Mucosa of descending colon (tissue), 3 donors: ENCODE measurements at regions not wholly inside any gene's neighbourhood (a gene's known extent, or its start where the extent isn't known, plus 50 kb on each side); places are given as distances from the start of the nearest gene placed in this dataset.
"Not testable (repeated sequence)": the region's sequence is repeated elsewhere in the genome, so short reads cannot be mapped to it uniquely, and the experiment has no call there.

Experiments used
- ATAC-seq: fragments of 200-7000 bp; cut with Tn5 transposase; one replicate; pipeline ENCODE4 v1.9.1; 2020; ENCODE audit warnings: mild to moderate bottlenecking, moderate library complexity
- DNase-seq, 3 donors: peaks; one replicate each; pipeline ENCODE4 v3.0.0-alpha.2; 2020
- H3K36me3 ChIP-seq: fragments of 200-600 bp; one replicate; pipeline ENCODE4 v1.8.0; 2021; ENCODE audit warnings: low read depth, mild to moderate bottlenecking
- H3K4me1 ChIP-seq: fragments of 200-600 bp; one replicate; pipeline ENCODE4 v1.8.0; 2021; ENCODE audit warnings: low read depth, mild to moderate bottlenecking
- H3K4me3 ChIP-seq: fragments of 200-600 bp; one replicate; pipeline ENCODE4 v1.8.0; 2021; ENCODE audit warnings: mild to moderate bottlenecking
- H3K9me3 ChIP-seq: fragments of 200-600 bp; one replicate; pipeline ENCODE4 v1.8.0; 2021; ENCODE audit warnings: mild to moderate bottlenecking
- intact Hi-C, 2 donors: fragments of 100-400 bp; cut with DNase I in 1 of 2; cut with micrococcal nuclease in 1 of 2; formaldehyde crosslinking; loops; one replicate each; pipeline versions ENCODE4 v1.11.0 to v1.11.1; 2022; cut with DNase I, micrococcal nuclease
- TF ChIP-seq, protein P1 (sequence below): fragments of 200-600 bp; IDR thresholded peaks from one replicate; pipeline ENCODE4 v1.8.0; 2022; ENCODE audit warnings: antibody characterized with exemption, mild to moderate bottlenecking
- donor health status: DM: no; HTN: no; CAD: no; lungs with moderate emphysema.
- donor health status: DM: no; HTN: no; CAD: no.
- donor health status: DM: no; HTN: yes; CAD: no.

DNA sequence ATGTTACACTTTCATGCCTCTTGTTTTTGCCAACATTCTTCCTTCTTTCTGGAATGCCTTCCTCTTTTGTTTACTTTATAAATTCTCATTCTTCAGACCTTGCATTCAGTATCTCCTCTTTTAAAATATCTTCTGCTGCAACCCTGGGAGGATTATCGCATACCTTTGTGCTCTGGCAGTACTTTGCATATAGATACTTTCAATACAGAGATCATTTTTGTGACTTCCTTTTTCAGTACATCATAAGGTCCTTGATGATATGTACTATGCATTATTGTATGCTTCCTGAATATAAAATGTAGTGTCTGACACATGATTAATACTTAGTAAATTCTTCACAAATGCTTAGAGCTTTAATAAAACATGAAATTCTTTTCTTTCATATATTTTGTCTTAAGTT, 538.7 kb downstream of the TRIB2 start:
- intact Hi-C loops, result no loop called here
- TF ChIP-seq, protein P1, sequence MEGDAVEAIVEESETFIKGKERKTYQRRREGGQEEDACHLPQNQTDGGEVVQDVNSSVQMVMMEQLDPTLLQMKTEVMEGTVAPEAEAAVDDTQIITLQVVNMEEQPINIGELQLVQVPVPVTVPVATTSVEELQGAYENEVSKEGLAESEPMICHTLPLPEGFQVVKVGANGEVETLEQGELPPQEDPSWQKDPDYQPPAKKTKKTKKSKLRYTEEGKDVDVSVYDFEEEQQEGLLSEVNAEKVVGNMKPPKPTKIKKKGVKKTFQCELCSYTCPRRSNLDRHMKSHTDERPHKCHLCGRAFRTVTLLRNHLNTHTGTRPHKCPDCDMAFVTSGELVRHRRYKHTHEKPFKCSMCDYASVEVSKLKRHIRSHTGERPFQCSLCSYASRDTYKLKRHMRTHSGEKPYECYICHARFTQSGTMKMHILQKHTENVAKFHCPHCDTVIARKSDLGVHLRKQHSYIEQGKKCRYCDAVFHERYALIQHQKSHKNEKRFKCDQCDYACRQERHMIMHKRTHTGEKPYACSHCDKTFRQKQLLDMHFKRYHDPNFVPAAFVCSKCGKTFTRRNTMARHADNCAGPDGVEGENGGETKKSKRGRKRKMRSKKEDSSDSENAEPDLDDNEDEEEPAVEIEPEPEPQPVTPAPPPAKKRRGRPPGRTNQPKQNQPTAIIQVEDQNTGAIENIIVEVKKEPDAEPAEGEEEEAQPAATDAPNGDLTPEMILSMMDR, result no peak
- Histone ChIP-seq H3K9me3 (peaks cover 3% of the 10 kb centered on the region), H3K36me3 (no peaks in the 10 kb centered on the region), H3K4me1 (no peaks in the 10 kb centered on the region), H3K4me3 (no peak overlapping the region)
- DNase-seq (no peak), ATAC-seq (no peak)

DNA sequence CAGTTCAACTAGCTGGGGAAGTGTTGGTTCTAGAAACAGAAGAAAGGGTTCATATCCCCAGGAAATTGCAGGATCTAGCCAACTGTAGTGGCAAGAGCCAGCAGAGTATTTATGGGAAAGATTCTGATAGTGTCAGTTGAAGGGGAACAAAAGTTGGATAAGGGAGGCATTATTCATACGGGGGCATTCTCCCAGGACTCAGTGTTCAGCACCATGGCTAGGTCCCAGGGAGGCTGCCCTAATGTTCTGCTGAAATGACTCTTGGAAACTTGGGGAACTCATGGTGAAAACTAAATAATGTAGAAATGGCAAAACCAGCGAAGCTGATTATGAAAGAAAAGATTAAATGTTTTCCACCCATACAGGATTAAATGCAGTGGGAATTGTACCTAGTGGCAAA, 543.7 kb downstream of the TRIB2 start:
- Histone ChIP-seq H3K9me3 (peaks cover 20% of the 10 kb centered on the region), H3K4me3 (no peak overlapping the region), H3K36me3 (no peaks in the 10 kb centered on the region), H3K4me1 (no peaks in the 10 kb centered on the region)
- TF ChIP-seq, protein P1, result no peak
- ATAC-seq (no peak), DNase-seq (no peak)
- intact Hi-C loops, result no loop called here

GRCh38 chr2:13266166-13266565, 549.4 kb downstream of the TRIB2 start:
- Histone ChIP-seq H3K4me1 (no peaks in the 10 kb centered on the region), H3K9me3 (peaks cover 16% of the 10 kb centered on the region), H3K4me3 (no peak overlapping the region), H3K36me3 (no peaks in the 10 kb centered on the region)
- DNase-seq (no peak), ATAC-seq (no peak)
- intact Hi-C loops, result no loop called here
- TF ChIP-seq, protein P1, result no peak

DNA sequence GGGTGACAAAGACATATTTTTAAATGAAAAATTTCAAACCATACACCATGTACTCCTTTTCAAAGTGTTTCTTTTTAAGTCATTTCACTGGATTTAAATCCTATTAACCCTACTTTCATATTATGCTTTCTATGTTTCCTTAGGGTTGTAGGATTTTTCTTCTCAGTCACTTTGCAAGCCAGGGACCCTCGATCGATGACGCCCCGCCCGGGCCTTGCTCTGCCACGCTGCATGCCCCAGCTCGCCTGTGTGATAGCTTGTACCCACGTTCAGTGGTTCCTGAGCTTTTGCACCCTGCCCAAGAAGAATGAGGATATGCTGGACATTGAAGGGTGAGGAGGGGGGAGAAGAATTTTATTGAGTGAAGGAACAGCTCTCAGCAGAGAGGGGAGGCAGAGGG, 568.0 kb downstream of the TRIB2 start:
- Histone ChIP-seq H3K4me1 (no peaks in the 10 kb centered on the region), H3K4me3 (no peak overlapping the region), H3K9me3 (peaks cover 11% of the 10 kb centered on the region), H3K36me3 (no peaks in the 10 kb centered on the region)
- intact Hi-C loops, result no loop called here
- DNase-seq (no peak), ATAC-seq (no peak)
- TF ChIP-seq, protein P1, result no peak

DNA sequence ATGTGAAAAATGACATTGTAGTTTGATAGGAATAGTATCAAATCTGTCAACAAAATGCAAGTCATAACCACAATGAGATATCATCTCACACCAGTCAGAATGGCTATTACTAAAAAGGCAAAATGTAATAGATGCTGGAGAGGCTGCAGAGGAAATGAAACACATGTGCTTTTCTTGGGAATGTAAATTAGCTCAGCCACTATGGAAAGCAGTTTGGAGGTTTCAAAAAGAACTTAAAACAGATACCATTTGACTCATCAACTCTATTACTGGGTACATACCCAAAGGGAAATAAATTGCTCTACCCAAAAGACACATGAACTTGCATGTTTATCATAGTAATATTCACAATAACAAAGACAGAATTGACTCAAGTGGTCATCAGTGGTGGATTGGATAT, 572.6 kb downstream of the TRIB2 start:
- intact Hi-C loops, result no loop called here
- ATAC-seq (no peak), DNase-seq (no peak)
- Histone ChIP-seq H3K4me3 (no peak overlapping the region), H3K36me3 (no peaks in the 10 kb centered on the region), H3K9me3 (peaks cover 5% of the 10 kb centered on the region), H3K4me1 (no peaks in the 10 kb centered on the region)
- TF ChIP-seq, protein P1, result no peak

DNA sequence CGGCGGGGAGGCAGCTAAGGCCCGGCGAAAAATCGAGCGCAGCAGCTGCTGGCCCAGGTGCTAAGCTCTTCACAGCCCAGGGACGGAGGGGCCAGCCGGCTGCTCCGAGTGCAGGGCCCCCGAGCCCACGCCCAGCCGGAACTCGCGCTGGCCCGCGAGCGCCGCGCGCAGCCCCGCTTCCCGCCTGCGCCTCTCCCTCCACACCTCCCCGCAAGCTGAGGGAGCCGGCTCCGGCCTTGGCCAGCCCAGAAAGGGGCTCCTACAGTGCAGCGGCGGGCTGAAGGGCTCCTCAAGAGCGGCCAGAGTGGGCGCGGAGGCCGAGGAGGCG, 591.7 kb downstream of the TRIB2 start:
- H3K4me1 ChIP-seq, H3K36me3 ChIP-seq, H3K4me3 ChIP-seq, ATAC-seq, intact Hi-C loops: not testable (repeated sequence)
- peaks cover 41% of the 10 kb centered on the region for H3K9me3 ChIP-seq
- peak in 1 of 3 donors; percentile 30 for DNase-seq
